ENCODE measurements at regions not wholly inside any gene's neighbourhood (a gene's known extent, or its start where the extent isn't known, plus 50 kb on each side); places are given as distances from the start of the nearest gene placed in this dataset.

DNA sequence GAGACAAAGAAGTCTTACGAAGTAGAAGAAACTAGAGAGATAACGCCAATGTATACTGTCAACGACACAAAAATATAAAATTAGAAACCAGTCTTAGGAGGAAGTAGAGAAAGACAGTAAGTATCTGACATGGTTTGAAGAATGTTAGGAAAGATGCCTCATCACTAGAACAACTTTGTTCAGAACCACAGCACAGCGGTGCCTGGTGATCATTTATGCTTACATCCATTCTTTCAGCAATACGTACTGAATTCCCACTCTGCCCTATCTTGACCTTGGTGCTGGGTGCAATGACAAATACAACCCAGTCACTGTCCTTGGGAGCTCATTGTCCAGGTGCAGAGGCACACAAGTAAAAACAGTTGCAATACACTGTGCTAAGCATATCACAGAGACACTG is 104.4 kb downstream of the TM2D1 start:
- Histone ChIP-seq H3F3A (ENCODE audit: low read length, unreplicated experiment) (no peaks in the 10 kb centered on the region), H3K4me2 (ENCODE audit: low read length) (no peak overlapping the region), H3K27ac (ENCODE audit: low read length) (no peak overlapping the region), H4K20me1 (ENCODE audit: low read length) (no peaks in the 10 kb centered on the region), H3K79me2 (ENCODE audit: low read length) (no peaks in the 10 kb centered on the region), H3K9me2 (replicated peaks; ENCODE audit: low read length) (no peaks in the 10 kb centered on the region), H3K4me1 (ENCODE audit: insufficient read depth, low read length) (no peaks in the 10 kb centered on the region), H3K9ac (ENCODE audit: low read length) (no peak overlapping the region), H3K27me3 (ENCODE audit: low read length) (no peaks in the 10 kb centered on the region), H3K4me3 (ENCODE audit: low read length) (no peak overlapping the region), H3K9me3 (ENCODE audit: low read length) (no peaks in the 10 kb centered on the region), H3K36me3 (ENCODE audit: low read depth, low read length) (no peaks in the 10 kb centered on the region), H2AFZ (ENCODE audit: low read length) (no peak overlapping the region)
- DNase-seq (no peak), ATAC-seq (no peak)
- intact Hi-C loops (cut with micrococcal nuclease) = no loop called here
- CTCF ChIA-PET = no interaction called here
- POLR2A ChIA-PET (ENCODE audit: unreplicated experiment) = no interaction called here
- no TSS peak for BruUV-seq (replicated peaks)
- TF ChIP-seq, protein P1, sequence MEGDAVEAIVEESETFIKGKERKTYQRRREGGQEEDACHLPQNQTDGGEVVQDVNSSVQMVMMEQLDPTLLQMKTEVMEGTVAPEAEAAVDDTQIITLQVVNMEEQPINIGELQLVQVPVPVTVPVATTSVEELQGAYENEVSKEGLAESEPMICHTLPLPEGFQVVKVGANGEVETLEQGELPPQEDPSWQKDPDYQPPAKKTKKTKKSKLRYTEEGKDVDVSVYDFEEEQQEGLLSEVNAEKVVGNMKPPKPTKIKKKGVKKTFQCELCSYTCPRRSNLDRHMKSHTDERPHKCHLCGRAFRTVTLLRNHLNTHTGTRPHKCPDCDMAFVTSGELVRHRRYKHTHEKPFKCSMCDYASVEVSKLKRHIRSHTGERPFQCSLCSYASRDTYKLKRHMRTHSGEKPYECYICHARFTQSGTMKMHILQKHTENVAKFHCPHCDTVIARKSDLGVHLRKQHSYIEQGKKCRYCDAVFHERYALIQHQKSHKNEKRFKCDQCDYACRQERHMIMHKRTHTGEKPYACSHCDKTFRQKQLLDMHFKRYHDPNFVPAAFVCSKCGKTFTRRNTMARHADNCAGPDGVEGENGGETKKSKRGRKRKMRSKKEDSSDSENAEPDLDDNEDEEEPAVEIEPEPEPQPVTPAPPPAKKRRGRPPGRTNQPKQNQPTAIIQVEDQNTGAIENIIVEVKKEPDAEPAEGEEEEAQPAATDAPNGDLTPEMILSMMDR (conservative IDR thresholded peaks at IDR 0.05; ENCODE audit: low read depth, low read length) = no peak
- TF ChIP-seq EZH2phosphoT487 (IDR thresholded peaks at IDR 0.05; ENCODE audit: borderline replicate concordance, low read length) (no peak), EZH2 (IDR thresholded peaks at IDR 0.05; ENCODE audit: low read length, unreplicated experiment) (no peak)

DNA sequence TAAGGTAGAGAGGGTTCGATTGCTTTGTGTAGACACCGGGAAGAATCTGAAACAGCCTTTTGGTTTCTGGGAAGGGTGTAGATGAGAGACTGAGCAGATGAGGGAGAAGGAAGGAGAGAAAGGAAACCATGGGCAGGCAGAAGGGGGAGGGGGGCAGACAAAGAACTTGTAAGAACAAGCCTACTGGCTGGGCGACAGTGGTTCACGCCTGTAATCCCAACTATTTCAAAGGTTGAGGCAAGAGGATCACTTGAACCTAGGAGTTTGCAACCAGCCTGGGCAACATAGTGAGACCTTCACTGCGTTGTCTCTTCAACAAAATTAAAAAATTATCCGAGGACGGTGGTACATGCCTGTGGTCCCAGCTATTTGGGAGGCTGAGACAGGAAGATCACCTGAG is 106.2 kb downstream of the TM2D1 start:
- Histone ChIP-seq H3K27ac (ENCODE audit: low read length) (no peak overlapping the region), H2AFZ (ENCODE audit: low read length) (no peak overlapping the region)
- BruUV-seq (replicated peaks) = no TSS peak

DNA sequence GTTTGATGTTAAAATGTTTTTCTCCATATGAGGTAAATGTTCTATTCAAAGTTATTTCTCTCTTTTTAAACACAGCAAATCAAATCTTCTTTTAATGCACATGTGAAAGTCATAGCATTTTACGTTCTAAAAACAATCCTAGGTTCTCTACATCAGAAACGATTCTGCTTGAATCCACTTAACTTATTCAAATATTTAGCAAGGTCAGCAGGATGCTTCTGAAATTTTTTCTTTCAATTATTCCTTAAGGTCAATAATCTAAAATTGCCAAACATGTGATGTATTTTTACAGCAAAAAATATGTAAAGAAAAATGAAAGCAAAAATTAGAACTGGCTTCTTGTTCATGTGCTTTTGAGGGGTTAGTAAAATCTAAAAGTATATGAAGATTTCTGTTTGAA is 106.7 kb downstream of the TM2D1 start:
- Histone ChIP-seq H2AFZ (ENCODE audit: low read length) (no peak overlapping the region), H3K9ac (ENCODE audit: low read length) (no peak overlapping the region), H3K9me2 (replicated peaks; ENCODE audit: low read length) (no peaks in the 10 kb centered on the region), H4K20me1 (ENCODE audit: low read length) (no peaks in the 10 kb centered on the region), H3K36me3 (ENCODE audit: low read depth, low read length) (no peaks in the 10 kb centered on the region), H3F3A (ENCODE audit: low read length, unreplicated experiment) (no peaks in the 10 kb centered on the region), H3K27ac (ENCODE audit: low read length) (no peak overlapping the region), H3K4me1 (ENCODE audit: insufficient read depth, low read length) (no peaks in the 10 kb centered on the region), H3K27me3 (ENCODE audit: low read length) (no peaks in the 10 kb centered on the region), H3K4me3 (ENCODE audit: low read length) (no peak overlapping the region), H3K9me3 (ENCODE audit: low read length) (no peaks in the 10 kb centered on the region), H3K4me2 (ENCODE audit: low read length) (no peak overlapping the region), H3K79me2 (ENCODE audit: low read length) (no peaks in the 10 kb centered on the region)
- TF ChIP-seq EZH2 (IDR thresholded peaks at IDR 0.05; ENCODE audit: low read length, unreplicated experiment) = no peak
- no peak for TF ChIP-seq EZH2phosphoT487 (IDR thresholded peaks at IDR 0.05; ENCODE audit: borderline replicate concordance, low read length)
- TF ChIP-seq, protein P1 (conservative IDR thresholded peaks at IDR 0.05; ENCODE audit: low read depth, low read length) = no peak
- POLR2A ChIA-PET (ENCODE audit: unreplicated experiment) = no interaction called here
- CTCF ChIA-PET = no interaction called here
- no peak for DNase-seq
- intact Hi-C loops (cut with micrococcal nuclease) = no loop called here
- ATAC-seq = no peak
- BruUV-seq (replicated peaks) = no TSS peak

More for the DNA sequence above, 106.2 kb downstream of the TM2D1 start:
- H3K79me2 ChIP-seq (ENCODE audit: low read length) = no peaks in the 10 kb centered on the region
- no peaks in the 10 kb centered on the region for H3K9me2 ChIP-seq (replicated peaks; ENCODE audit: low read length)
- intact Hi-C loops (cut with micrococcal nuclease) = no loop called here
- no peak overlapping the region for H3K4me2 ChIP-seq (ENCODE audit: low read length)
- no peak overlapping the region for H3K9ac ChIP-seq (ENCODE audit: low read length)
- no peak for ATAC-seq
- H3K36me3 ChIP-seq (ENCODE audit: low read depth, low read length) = no peaks in the 10 kb centered on the region
- no peaks in the 10 kb centered on the region for H3F3A ChIP-seq (ENCODE audit: low read length, unreplicated experiment)
- H3K4me1 ChIP-seq (ENCODE audit: insufficient read depth, low read length) = no peaks in the 10 kb centered on the region
- TF ChIP-seq EZH2 (IDR thresholded peaks at IDR 0.05; ENCODE audit: low read length, unreplicated experiment) (no peak), EZH2phosphoT487 (IDR thresholded peaks at IDR 0.05; ENCODE audit: borderline replicate concordance, low read length) (no peak)
- TF ChIP-seq, protein P1 (conservative IDR thresholded peaks at IDR 0.05; ENCODE audit: low read depth, low read length) = no peak
- no peak for DNase-seq
- H3K4me3 ChIP-seq (ENCODE audit: low read length) = no peak overlapping the region
- no peaks in the 10 kb centered on the region for H3K9me3 ChIP-seq (ENCODE audit: low read length)
- ChIA-PET CTCF (no interaction called here), POLR2A (ENCODE audit: unreplicated experiment) (no interaction called here)
- no peaks in the 10 kb centered on the region for H3K27me3 ChIP-seq (ENCODE audit: low read length)
- H4K20me1 ChIP-seq (ENCODE audit: low read length) = no peaks in the 10 kb centered on the region
